Prostate gland (tissue), 2 donors: ENCODE measurements at regions not wholly inside any gene's neighbourhood (a gene's known extent, or its start where the extent isn't known, plus 50 kb on each side); places are given as distances from the start of the nearest gene placed in this dataset.

Experiments used
- CTCF ChIP-seq, 4 experiments: fragments of 200-600 bp in 2 of 4; fragments of 450-650 bp in 2 of 4; sonication (generic) in 2 of 4; IDR thresholded peaks; 1 replicate in 3 of 4; 2 replicates in 1 of 4; pipeline ENCODE4 v1.5.1; 2016 to 2019; ENCODE audit warnings: antibody characterized with exemption in 4 of 4, mild to moderate bottlenecking in 2 of 4, moderate library complexity in 2 of 4
- POLR2A ChIP-seq: fragments of 450-650 bp; IDR thresholded peaks from one replicate; pipeline ENCODE4 v1.6.1; 2016; ENCODE audit warnings: antibody characterized with exemption, mild to moderate bottlenecking
- POLR2AphosphoS5 ChIP-seq: sonication (generic); formaldehyde crosslinking; IDR thresholded peaks from one replicate; pipeline ENCODE4 v1.6.1; 2017; ENCODE audit warnings: antibody characterized with exemption

GRCh38 chr22:47549741-47550340, 787.4 kb downstream of the TBC1D22A start:
- TF ChIP-seq CTCF (IDR thresholded peaks at IDR 0.05), result no peak
- no peak for TF ChIP-seq POLR2AphosphoS5
- TF ChIP-seq POLR2A, result no peak
